Uterus (tissue), 3 donors: ENCODE measurements at regions not wholly inside any gene's neighbourhood (a gene's known extent, or its start where the extent isn't known, plus 50 kb on each side); places are given as distances from the start of the nearest gene placed in this dataset.

Experiments used
- DNase-seq, 2 donors: peaks; one replicate each; pipeline ENCODE4 v3.0.0-alpha.2; 2019 to 2020
- H3K27ac ChIP-seq, 2 donors: fragments of 200-600 bp; sonication (generic); 1 replicate in 1 of 2; 2 replicates in 1 of 2; pipeline ENCODE4 v1.5.1; 2016 to 2018
- H3K27me3 ChIP-seq, 2 donors: fragments of 200-600 bp; sonication (generic); one replicate each; pipeline ENCODE4 v1.5.1; 2018 to 2019; ENCODE audit warnings: control low read depth in 1 of 2
- H3K36me3 ChIP-seq, 2 donors: fragments of 200-600 bp; sonication (generic); one replicate each; pipeline ENCODE4 v1.5.1; 2019; ENCODE audit warnings: control low read depth in 1 of 2
- H3K4me1 ChIP-seq, 2 donors: fragments of 200-600 bp; sonication (generic); one replicate each; pipeline ENCODE4 v1.5.1; 2018 to 2019; ENCODE audit warnings: control low read depth in 1 of 2
- H3K4me3 ChIP-seq, 2 donors: fragments of 200-600 bp; sonication (generic); 1 replicate in 1 of 2; 2 replicates in 1 of 2; pipeline ENCODE4 v1.5.1; 2018 to 2019; ENCODE audit warnings: mild to moderate bottlenecking in 1 of 2
- H3K9me3 ChIP-seq, 2 donors: fragments of 200-600 bp; sonication (generic); one replicate each; pipeline ENCODE4 v1.5.1; 2019; ENCODE audit warnings: control low read depth in 1 of 2
- CTCF ChIP-seq, 4 experiments: fragments of 200-600 bp in 2 of 4; fragments of 450-650 bp in 2 of 4; sonication (generic) in 2 of 4; IDR thresholded peaks; one replicate each; pipeline ENCODE4 v1.5.1; 2016 to 2019; ENCODE audit warnings: antibody characterized with exemption in 4 of 4, mild to moderate bottlenecking in 2 of 4, moderate library complexity in 1 of 4
- POLR2A ChIP-seq, 2 donors: fragments of 450-650 bp; IDR thresholded peaks; one replicate each; pipeline ENCODE4 v1.6.1; 2016; ENCODE audit warnings: antibody characterized with exemption in 2 of 2, mild to moderate bottlenecking in 1 of 2, moderate library complexity in 1 of 2
- intact Hi-C: fragments of 100-400 bp; cut with DNase I; formaldehyde crosslinking; loops from one replicate; pipeline ENCODE4 v1.15.1; 2023; ENCODE audit warnings: low total_unique reads
- donor health status: DM: yes; HTN: yes; CAD: no.

GRCh38 chr2:241951920-241952319, 82.4 kb downstream of the RTP5 start:
- no peak overlapping the region for H3K27ac ChIP-seq
- H3K27me3 ChIP-seq, result no peaks in the 10 kb centered on the region
- intact Hi-C loops, result no loop called here
- H3K4me1 ChIP-seq, result no peaks in the 10 kb centered on the region
- no peaks in the 10 kb centered on the region for H3K36me3 ChIP-seq
- no peaks in the 10 kb centered on the region for H3K9me3 ChIP-seq
- TF ChIP-seq CTCF (IDR thresholded peaks at IDR 0.05), result no peak
- TF ChIP-seq POLR2A (IDR thresholded peaks at IDR 0.05), result no peak
- no peak for DNase-seq
- H3K4me3 ChIP-seq, result no peak overlapping the region

GRCh38 chr2:241952816-241953215, 83.3 kb downstream of the RTP5 start:
- intact Hi-C loops, result no loop called here
- Histone ChIP-seq H3K4me3 (no peak overlapping the region), H3K27me3 (no peaks in the 10 kb centered on the region), H3K4me1 (no peaks in the 10 kb centered on the region), H3K9me3 (no peaks in the 10 kb centered on the region), H3K27ac (no peak overlapping the region), H3K36me3 (no peaks in the 10 kb centered on the region)
- TF ChIP-seq CTCF (IDR thresholded peaks at IDR 0.05) (no peak), POLR2A (IDR thresholded peaks at IDR 0.05) (no peak)
- no peak for DNase-seq

- H3K36me3 ChIP-seq, result no peaks in the 10 kb centered on the region
- no peak overlapping the region for H3K4me3 ChIP-seq
- H3K27me3 ChIP-seq, result no peaks in the 10 kb centered on the region
- intact Hi-C loops, result no loop called here
- no peaks in the 10 kb centered on the region for H3K4me1 ChIP-seq
- H3K9me3 ChIP-seq, result no peaks in the 10 kb centered on the region
- TF ChIP-seq CTCF (IDR thresholded peaks at IDR 0.05) (no peak), POLR2A (IDR thresholded peaks at IDR 0.05) (no peak)
- no peak overlapping the region for H3K27ac ChIP-seq
- no peak for DNase-seq
These were observed 83.9 kb downstream of the RTP5 start for GRCh38 chr2:241953324-241953928.

GRCh38 chr2:241956521-241957110, 87.1 kb downstream of the RTP5 start:
- intact Hi-C loops, result no loop called here
- DNase-seq, result no peak
- no peak overlapping the region for H3K4me3 ChIP-seq

More at GRCh38 chr2:241956521-241957110, 87.1 kb downstream of the RTP5 start:
- Histone ChIP-seq H3K27me3 (no peaks in the 10 kb centered on the region), H3K4me1 (no peaks in the 10 kb centered on the region), H3K9me3 (no peaks in the 10 kb centered on the region), H3K27ac (no peak overlapping the region), H3K36me3 (no peaks in the 10 kb centered on the region)
- TF ChIP-seq CTCF (IDR thresholded peaks at IDR 0.05) (no peak), POLR2A (IDR thresholded peaks at IDR 0.05) (no peak)
